ENCODE measurements at regions not wholly inside any gene's neighbourhood (a gene's known extent, or its start where the extent isn't known, plus 50 kb on each side); places are given as distances from the start of the nearest gene placed in this dataset.
"Not testable (repeated sequence)": the region's sequence is repeated elsewhere in the genome, so short reads cannot be mapped to it uniquely, and the experiment has no call there.

DNA sequence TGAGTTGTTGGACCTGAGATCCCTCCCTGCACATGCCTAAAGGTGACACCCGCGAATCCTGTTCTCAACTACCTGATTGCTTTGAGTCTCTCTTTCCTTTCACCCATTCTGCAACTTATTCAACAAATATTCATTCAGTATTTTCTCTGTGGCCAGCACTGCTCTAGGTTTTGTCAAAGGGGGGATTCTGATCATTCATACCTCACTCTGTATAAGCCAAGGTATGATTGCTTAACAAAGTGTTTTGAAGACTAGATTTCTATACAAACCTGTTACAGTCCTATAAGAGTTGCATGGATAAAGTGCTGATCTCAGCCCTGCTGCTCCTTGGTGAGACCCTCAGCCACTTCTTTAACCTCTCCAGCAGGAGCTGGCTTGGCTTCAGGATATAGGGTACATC lies 409.7 kb downstream of the KCNRG start:
- TF ChIP-seq, protein P1, sequence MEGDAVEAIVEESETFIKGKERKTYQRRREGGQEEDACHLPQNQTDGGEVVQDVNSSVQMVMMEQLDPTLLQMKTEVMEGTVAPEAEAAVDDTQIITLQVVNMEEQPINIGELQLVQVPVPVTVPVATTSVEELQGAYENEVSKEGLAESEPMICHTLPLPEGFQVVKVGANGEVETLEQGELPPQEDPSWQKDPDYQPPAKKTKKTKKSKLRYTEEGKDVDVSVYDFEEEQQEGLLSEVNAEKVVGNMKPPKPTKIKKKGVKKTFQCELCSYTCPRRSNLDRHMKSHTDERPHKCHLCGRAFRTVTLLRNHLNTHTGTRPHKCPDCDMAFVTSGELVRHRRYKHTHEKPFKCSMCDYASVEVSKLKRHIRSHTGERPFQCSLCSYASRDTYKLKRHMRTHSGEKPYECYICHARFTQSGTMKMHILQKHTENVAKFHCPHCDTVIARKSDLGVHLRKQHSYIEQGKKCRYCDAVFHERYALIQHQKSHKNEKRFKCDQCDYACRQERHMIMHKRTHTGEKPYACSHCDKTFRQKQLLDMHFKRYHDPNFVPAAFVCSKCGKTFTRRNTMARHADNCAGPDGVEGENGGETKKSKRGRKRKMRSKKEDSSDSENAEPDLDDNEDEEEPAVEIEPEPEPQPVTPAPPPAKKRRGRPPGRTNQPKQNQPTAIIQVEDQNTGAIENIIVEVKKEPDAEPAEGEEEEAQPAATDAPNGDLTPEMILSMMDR (IDR thresholded peaks at IDR 0.05; ENCODE audit: control insufficient read depth, insufficient read depth, low read depth, low read length, missing control alignments) = no peak
- no peak for DNase-seq (ENCODE audit: low read depth)
- H3K4me3 ChIP-seq (ENCODE audit: control insufficient read depth, low read depth, low read length) = no peak overlapping the region

- no peak for DNase-seq (ENCODE audit: low read depth)
- TF ChIP-seq, protein P1 (IDR thresholded peaks at IDR 0.05; ENCODE audit: control insufficient read depth, insufficient read depth, low read depth, low read length, missing control alignments) = no peak
- no peak overlapping the region for H3K4me3 ChIP-seq (ENCODE audit: control insufficient read depth, low read depth, low read length)
Measured at GRCh38 chr13:50425772-50426171, 410.5 kb downstream of the KCNRG start.

DNA sequence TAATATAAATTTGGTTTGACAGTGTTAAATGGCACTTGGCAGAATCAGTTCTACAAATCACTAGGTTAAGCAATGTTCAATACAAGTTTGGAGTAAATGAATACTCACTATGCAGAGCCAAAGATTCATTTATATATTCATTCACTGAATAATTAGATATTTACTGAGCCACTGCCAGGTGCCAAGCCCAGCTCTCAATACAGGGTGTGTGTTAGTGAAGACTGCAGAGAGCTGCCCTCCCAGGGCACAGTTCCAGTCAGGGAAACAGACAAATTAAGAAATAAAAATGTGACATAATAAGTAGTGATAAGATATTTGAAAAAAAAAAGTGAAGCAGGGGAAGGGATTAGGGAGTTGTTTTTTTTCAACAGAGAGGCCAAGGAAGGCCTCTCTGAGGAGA lies 411.7 kb downstream of the KCNRG start:
- H3K4me3 ChIP-seq (ENCODE audit: control insufficient read depth, low read depth, low read length) = no peak overlapping the region
- TF ChIP-seq, protein P1 (IDR thresholded peaks at IDR 0.05; ENCODE audit: control insufficient read depth, insufficient read depth, low read depth, low read length, missing control alignments) = no peak
- no peak for DNase-seq (ENCODE audit: low read depth)

GRCh38 chr13:50427511-50427910 lies 412.3 kb downstream of the KCNRG start:
- DNase-seq (ENCODE audit: low read depth) = not testable (repeated sequence)

GRCh38 chr13:50428183-50428877 lies 413.1 kb downstream of the KCNRG start:
- H3K4me3 ChIP-seq (ENCODE audit: control insufficient read depth, low read depth, low read length) = no peak overlapping the region
- no peak for DNase-seq (ENCODE audit: low read depth)
- TF ChIP-seq, protein P1 (IDR thresholded peaks at IDR 0.05; ENCODE audit: control insufficient read depth, insufficient read depth, low read depth, low read length, missing control alignments) = no peak

More at GRCh38 chr13:50427511-50427910, 412.3 kb downstream of the KCNRG start:
- not testable (repeated sequence) for H3K4me3 ChIP-seq (ENCODE audit: control insufficient read depth, low read depth, low read length)

GRCh38 chr13:50435011-50435410 lies 408.5 kb downstream of the DLEU7 start:
- TF ChIP-seq, protein P1 (IDR thresholded peaks at IDR 0.05; ENCODE audit: control insufficient read depth, insufficient read depth, low read depth, low read length, missing control alignments) = no peak

GRCh38 chr13:50437252-50437651 lies 406.2 kb downstream of the DLEU7 start:
- DNase-seq (ENCODE audit: low read depth) = no peak
- TF ChIP-seq, protein P1 (IDR thresholded peaks at IDR 0.05; ENCODE audit: control insufficient read depth, insufficient read depth, low read depth, low read length, missing control alignments) = no peak
- H3K4me3 ChIP-seq (ENCODE audit: control insufficient read depth, low read depth, low read length) = no peak overlapping the region

More at GRCh38 chr13:50435011-50435410, 408.5 kb downstream of the DLEU7 start:
- no peak for DNase-seq (ENCODE audit: low read depth)
- no peak overlapping the region for H3K4me3 ChIP-seq (ENCODE audit: control insufficient read depth, low read depth, low read length)

Data from AG09309 (cell line).